ENCODE measurements at regions not wholly inside any gene's neighbourhood (a gene's known extent, or its start where the extent isn't known, plus 50 kb on each side); places are given as distances from the start of the nearest gene placed in this dataset.

DNA sequence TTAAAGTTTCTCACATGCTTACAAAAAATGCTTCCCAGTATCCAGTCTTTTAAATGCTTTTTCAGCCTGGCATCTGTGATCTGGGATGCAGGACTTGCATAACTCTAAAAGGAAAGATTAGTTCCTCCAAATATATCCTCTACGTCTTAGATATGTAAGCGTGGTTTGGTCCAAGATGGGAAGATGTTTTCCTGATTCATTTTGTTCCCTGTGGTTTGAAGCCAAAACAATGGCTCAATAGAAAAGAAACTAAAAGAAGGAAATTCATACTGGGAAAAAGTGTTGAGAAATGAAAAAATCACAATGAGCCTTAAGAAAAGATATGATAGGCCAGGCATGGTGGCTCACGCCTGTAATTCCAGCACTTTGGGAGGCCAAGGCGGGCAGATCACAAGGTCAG, 1002.8 kb downstream of the NAALADL2 start:
- intact Hi-C loops (cut with DNase I; ENCODE audit: low total_unique reads): no loop called here
- no peak for TF ChIP-seq POLR2A (IDR thresholded peaks at IDR 0.05)
- TF ChIP-seq, protein P1, sequence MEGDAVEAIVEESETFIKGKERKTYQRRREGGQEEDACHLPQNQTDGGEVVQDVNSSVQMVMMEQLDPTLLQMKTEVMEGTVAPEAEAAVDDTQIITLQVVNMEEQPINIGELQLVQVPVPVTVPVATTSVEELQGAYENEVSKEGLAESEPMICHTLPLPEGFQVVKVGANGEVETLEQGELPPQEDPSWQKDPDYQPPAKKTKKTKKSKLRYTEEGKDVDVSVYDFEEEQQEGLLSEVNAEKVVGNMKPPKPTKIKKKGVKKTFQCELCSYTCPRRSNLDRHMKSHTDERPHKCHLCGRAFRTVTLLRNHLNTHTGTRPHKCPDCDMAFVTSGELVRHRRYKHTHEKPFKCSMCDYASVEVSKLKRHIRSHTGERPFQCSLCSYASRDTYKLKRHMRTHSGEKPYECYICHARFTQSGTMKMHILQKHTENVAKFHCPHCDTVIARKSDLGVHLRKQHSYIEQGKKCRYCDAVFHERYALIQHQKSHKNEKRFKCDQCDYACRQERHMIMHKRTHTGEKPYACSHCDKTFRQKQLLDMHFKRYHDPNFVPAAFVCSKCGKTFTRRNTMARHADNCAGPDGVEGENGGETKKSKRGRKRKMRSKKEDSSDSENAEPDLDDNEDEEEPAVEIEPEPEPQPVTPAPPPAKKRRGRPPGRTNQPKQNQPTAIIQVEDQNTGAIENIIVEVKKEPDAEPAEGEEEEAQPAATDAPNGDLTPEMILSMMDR (IDR thresholded peaks at IDR 0.05 in 4 of 5, conservative IDR thresholded peaks at IDR 0.05 in 1 of 5): no peak
- H3K9me3 ChIP-seq: no peaks in the 10 kb centered on the region
- ATAC-seq (no peak), DNase-seq (no peak)
- no peak overlapping the region for H3K4me3 ChIP-seq
- H3K4me1 ChIP-seq: no peaks in the 10 kb centered on the region
- no peaks in the 10 kb centered on the region for H3K36me3 ChIP-seq
- no peaks in the 10 kb centered on the region for H3K27me3 ChIP-seq
- in situ Hi-C loops (cut with MboI; ENCODE audit: low sequenced_read_pairs in 4 of 4): no loop called here
- H3K27ac ChIP-seq: no peak overlapping the region

Small RNA genes in the stretch of these regions (microRNA-seq; reads per million reads assigned to microRNA genes)
- gene MIR7977 (ENCODE audit: borderline replicate concordance in 2 of 2): 0 to 4.3 reads per million in 2 donors

Measured in gastrocnemius medialis (tissue), 4 donors.